ENCODE measurements at regions not wholly inside any gene's neighbourhood (a gene's known extent, or its start where the extent isn't known, plus 50 kb on each side); places are given as distances from the start of the nearest gene placed in this dataset.

- no peak for DNase-seq
- Histone ChIP-seq H3K4ac (ENCODE audit: low read depth, low read length) (no peak overlapping the region), H3K27ac (ENCODE audit: low read depth, low read length) (no peak overlapping the region)
Measured at GRCh38 chr12:93156086-93156716, 221.5 kb upstream of the NUDT4 start.

DNA sequence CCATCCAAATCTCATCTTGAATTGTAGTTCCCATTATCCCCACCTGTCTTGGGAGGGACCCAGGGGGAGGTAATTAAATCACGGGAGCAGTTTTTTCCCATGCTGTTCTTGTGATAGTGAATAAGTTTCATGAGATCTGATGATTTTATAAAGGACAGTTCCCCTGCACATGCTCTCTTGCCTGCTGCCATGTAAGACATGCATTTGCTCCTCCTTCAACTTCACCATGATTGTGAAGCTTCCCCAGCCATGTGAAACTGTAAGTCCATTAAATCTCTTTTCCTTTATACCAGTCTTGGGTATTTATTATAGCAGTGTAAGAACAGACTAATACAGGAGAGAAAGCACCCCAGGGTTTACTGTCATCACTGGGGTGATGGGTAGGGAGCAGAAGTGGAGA lies 220.4 kb upstream of the NUDT4 start:
- Histone ChIP-seq H3K79me2 (ENCODE audit: control insufficient read depth, insufficient read depth, low read length, poor library complexity) (no peaks in the 10 kb centered on the region), H3K14ac (ENCODE audit: low read length) (no peak overlapping the region), H3K36me3 (ENCODE audit: control insufficient read depth in 1 of 2, insufficient read depth in 2 of 2, low read length in 2 of 2) (no peaks in the 10 kb centered on the region), H3K79me1 (ENCODE audit: low read length) (no peaks in the 10 kb centered on the region), H3K18ac (ENCODE audit: low read length) (no peak overlapping the region), H3K4me1 (ENCODE audit: control insufficient read depth in 1 of 2, insufficient read depth in 2 of 2, low read length in 2 of 2) (no peaks in the 10 kb centered on the region), H3K23ac (ENCODE audit: low read length) (no peak overlapping the region), H3K4me3 (ENCODE audit: low read depth, low read length) (no peak overlapping the region), H3K9me3 (ENCODE audit: insufficient read depth, low read depth, low read length) (no peaks in the 10 kb centered on the region), H3K4me2 (ENCODE audit: low read length) (no peak overlapping the region), H3K27me3 (ENCODE audit: insufficient read depth, low read length) (no peaks in the 10 kb centered on the region), H2BK12ac (ENCODE audit: low read length) (no peak overlapping the region), H2AK5ac (ENCODE audit: low read length) (no peak overlapping the region), H3K9ac (ENCODE audit: low read length) (no peak overlapping the region), H4K8ac (ENCODE audit: low read depth, low read length) (no peak overlapping the region), H3K27ac (ENCODE audit: low read depth, low read length) (no peak overlapping the region), H3K4ac (ENCODE audit: low read depth, low read length) (no peak overlapping the region), H2BK5ac (ENCODE audit: low read depth, low read length, poor library complexity) (no peak overlapping the region), H4K91ac (ENCODE audit: low read depth, low read length) (no peak overlapping the region), H2BK120ac (ENCODE audit: insufficient read depth, low read length, poor library complexity) (no peak overlapping the region), H4K12ac (ENCODE audit: low read depth, low read length) (no peak overlapping the region), H2AFZ (ENCODE audit: insufficient read depth, low read length, poor library complexity) (no peak overlapping the region)
- DNase-seq, result no peak
- no CpG with 5 or more reads among the region's 1 CpG for WGBS (ENCODE audit: extremely low coverage, insufficient coverage, insufficient read length)

More at GRCh38 chr12:93156086-93156716, 221.5 kb upstream of the NUDT4 start:
- Histone ChIP-seq H3K9ac (ENCODE audit: low read length) (no peak overlapping the region), H4K12ac (ENCODE audit: low read depth, low read length) (no peak overlapping the region), H3K79me1 (ENCODE audit: low read length) (no peaks in the 10 kb centered on the region), H4K8ac (ENCODE audit: low read depth, low read length) (no peak overlapping the region), H2BK120ac (ENCODE audit: insufficient read depth, low read length, poor library complexity) (no peak overlapping the region), H3K36me3 (ENCODE audit: control insufficient read depth in 1 of 2, insufficient read depth in 2 of 2, low read length in 2 of 2) (no peaks in the 10 kb centered on the region), H3K27me3 (ENCODE audit: insufficient read depth, low read length) (no peaks in the 10 kb centered on the region), H3K4me1 (ENCODE audit: control insufficient read depth in 1 of 2, insufficient read depth in 2 of 2, low read length in 2 of 2) (no peaks in the 10 kb centered on the region), H3K18ac (ENCODE audit: low read length) (no peak overlapping the region), H3K9me3 (ENCODE audit: insufficient read depth, low read depth, low read length) (no peaks in the 10 kb centered on the region), H2AK5ac (ENCODE audit: low read length) (no peak overlapping the region), H3K14ac (ENCODE audit: low read length) (no peak overlapping the region), H3K4me2 (ENCODE audit: low read length) (no peak overlapping the region), H2BK5ac (ENCODE audit: low read depth, low read length, poor library complexity) (no peak overlapping the region), H2AFZ (ENCODE audit: insufficient read depth, low read length, poor library complexity) (no peak overlapping the region), H2BK12ac (ENCODE audit: low read length) (no peak overlapping the region), H4K91ac (ENCODE audit: low read depth, low read length) (no peak overlapping the region), H3K4me3 (ENCODE audit: low read depth, low read length) (no peak overlapping the region), H3K79me2 (ENCODE audit: control insufficient read depth, insufficient read depth, low read length, poor library complexity) (no peaks in the 10 kb centered on the region), H3K23ac (ENCODE audit: low read length) (no peak overlapping the region)
- no CpG with 5 or more reads among the region's 7 CpGs for WGBS (ENCODE audit: extremely low coverage, insufficient coverage, insufficient read length)

DNA sequence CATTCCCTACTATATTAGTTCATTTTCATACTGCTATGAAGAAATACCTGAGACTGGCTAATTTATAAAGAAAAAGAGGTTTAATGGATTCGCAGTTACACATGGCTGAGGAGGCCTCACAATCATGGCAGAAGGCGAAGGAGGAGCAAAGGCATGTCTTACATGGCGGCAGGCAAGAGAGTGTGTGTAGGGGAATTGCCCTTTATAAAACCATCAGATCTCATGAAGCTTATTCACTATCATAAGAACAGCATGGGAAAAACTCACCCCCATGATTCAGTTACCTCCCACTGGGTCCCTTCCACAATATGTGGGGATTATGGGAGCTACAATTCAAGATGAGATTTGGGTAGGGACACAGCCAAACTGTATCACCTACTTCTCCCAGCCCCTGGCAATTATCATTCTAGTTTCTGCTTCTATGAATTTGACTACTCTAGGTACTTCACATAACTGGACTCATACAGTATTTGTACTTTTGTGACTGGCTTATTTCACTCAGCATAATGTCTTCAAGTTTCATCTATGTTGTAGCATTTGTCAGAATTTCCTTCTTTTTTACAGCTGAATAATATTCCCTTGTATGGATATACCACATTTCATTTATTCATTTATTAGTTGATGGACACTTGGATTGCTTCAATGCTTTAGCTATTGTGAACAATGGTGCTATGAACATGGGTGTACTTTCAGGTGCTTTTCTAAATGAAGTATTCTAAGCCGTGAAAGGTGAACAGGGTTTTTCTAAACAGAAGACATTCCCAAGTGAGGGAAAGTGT lies 219.5 kb upstream of the NUDT4 start:
- Histone ChIP-seq H4K12ac (ENCODE audit: low read depth, low read length) (no peak overlapping the region), H3K36me3 (ENCODE audit: control insufficient read depth in 1 of 2, insufficient read depth in 2 of 2, low read length in 2 of 2) (no peaks in the 10 kb centered on the region), H2BK5ac (ENCODE audit: low read depth, low read length, poor library complexity) (no peak overlapping the region), H3K79me1 (ENCODE audit: low read length) (no peaks in the 10 kb centered on the region), H3K18ac (ENCODE audit: low read length) (no peak overlapping the region), H3K9me3 (ENCODE audit: insufficient read depth, low read depth, low read length) (no peaks in the 10 kb centered on the region), H3K4me3 (ENCODE audit: low read depth, low read length) (no peak overlapping the region), H2AFZ (ENCODE audit: insufficient read depth, low read length, poor library complexity) (no peak overlapping the region), H2BK12ac (ENCODE audit: low read length) (no peak overlapping the region), H3K23ac (ENCODE audit: low read length) (no peak overlapping the region), H3K4me1 (ENCODE audit: control insufficient read depth in 1 of 2, insufficient read depth in 2 of 2, low read length in 2 of 2) (no peaks in the 10 kb centered on the region), H3K4me2 (ENCODE audit: low read length) (no peak overlapping the region), H3K27ac (ENCODE audit: low read depth, low read length) (no peak overlapping the region), H3K4ac (ENCODE audit: low read depth, low read length) (no peak overlapping the region), H4K91ac (ENCODE audit: low read depth, low read length) (no peak overlapping the region), H4K8ac (ENCODE audit: low read depth, low read length) (no peak overlapping the region), H2AK5ac (ENCODE audit: low read length) (no peak overlapping the region), H2BK120ac (ENCODE audit: insufficient read depth, low read length, poor library complexity) (no peak overlapping the region), H3K79me2 (ENCODE audit: control insufficient read depth, insufficient read depth, low read length, poor library complexity) (no peaks in the 10 kb centered on the region), H3K27me3 (ENCODE audit: insufficient read depth, low read length) (no peaks in the 10 kb centered on the region), H3K14ac (ENCODE audit: low read length) (no peak overlapping the region), H3K9ac (ENCODE audit: low read length) (no peak overlapping the region)
- WGBS (ENCODE audit: extremely low coverage, insufficient coverage, insufficient read length), result no CpG with 5 or more reads among the region's 4 CpGs
- DNase-seq, result no peak

GRCh38 chr12:93163260-93164036 lies 214.3 kb upstream of the NUDT4 start:
- Histone ChIP-seq H3K79me1 (ENCODE audit: low read length) (no peaks in the 10 kb centered on the region), H2BK12ac (ENCODE audit: low read length) (no peak overlapping the region), H2BK120ac (ENCODE audit: insufficient read depth, low read length, poor library complexity) (no peak overlapping the region), H3K18ac (ENCODE audit: low read length) (no peak overlapping the region), H3K27me3 (ENCODE audit: insufficient read depth, low read length) (no peaks in the 10 kb centered on the region), H3K4me3 (ENCODE audit: low read depth, low read length) (no peak overlapping the region), H3K9me3 (ENCODE audit: insufficient read depth, low read depth, low read length) (no peaks in the 10 kb centered on the region), H4K91ac (ENCODE audit: low read depth, low read length) (no peak overlapping the region), H2BK5ac (ENCODE audit: low read depth, low read length, poor library complexity) (no peak overlapping the region), H4K12ac (ENCODE audit: low read depth, low read length) (no peak overlapping the region), H3K23ac (ENCODE audit: low read length) (no peak overlapping the region), H3K4me2 (ENCODE audit: low read length) (no peak overlapping the region), H2AK5ac (ENCODE audit: low read length) (no peak overlapping the region), H4K8ac (ENCODE audit: low read depth, low read length) (no peak overlapping the region), H3K14ac (ENCODE audit: low read length) (no peak overlapping the region), H3K36me3 (ENCODE audit: control insufficient read depth in 1 of 2, insufficient read depth in 2 of 2, low read length in 2 of 2) (no peaks in the 10 kb centered on the region), H3K27ac (ENCODE audit: low read depth, low read length) (no peak overlapping the region), H3K79me2 (ENCODE audit: control insufficient read depth, insufficient read depth, low read length, poor library complexity) (no peaks in the 10 kb centered on the region), H3K9ac (ENCODE audit: low read length) (no peak overlapping the region), H3K4me1 (ENCODE audit: control insufficient read depth in 1 of 2, insufficient read depth in 2 of 2, low read length in 2 of 2) (no peaks in the 10 kb centered on the region), H2AFZ (ENCODE audit: insufficient read depth, low read length, poor library complexity) (no peak overlapping the region), H3K4ac (ENCODE audit: low read depth, low read length) (no peak overlapping the region)
- DNase-seq, result peak; percentile 35 to 56
- WGBS (ENCODE audit: extremely low coverage, insufficient coverage, insufficient read length), result no CpG with 5 or more reads among the region's 4 CpGs
